ENCODE measurements at regions not wholly inside any gene's neighbourhood (a gene's known extent, or its start where the extent isn't known, plus 50 kb on each side); places are given as distances from the start of the nearest gene placed in this dataset.

- no peak for TF ChIP-seq TOX (CRISPR knock-in tag; IDR thresholded peaks at IDR 0.05; ENCODE audit: borderline replicate concordance)
- TF ChIP-seq ZNF565 (CRISPR knock-in tag; conservative IDR thresholded peaks at IDR 0.05; ENCODE audit: low read depth) = no peak
- TF ChIP-seq ESRRG (CRISPR knock-in tag; IDR thresholded peaks at IDR 0.05) = no peak
Measured at GRCh38 chr9:26561928-26562327, 330.7 kb downstream of the CAAP1 start.

All from SK-N-SH treated with all-trans-retinoic acid at 6 μM for 48 hours (cell line).